ENCODE measurements at regions not wholly inside any gene's neighbourhood (a gene's known extent, or its start where the extent isn't known, plus 50 kb on each side); places are given as distances from the start of the nearest gene placed in this dataset.

GRCh38 chr10:131845505-131846239 is 55.1 kb upstream of the PPP2R2D start:
- Histone ChIP-seq H3K4me3 (ENCODE audit: low read length) (no peak overlapping the region), H3K27ac (ENCODE audit: low read length) (no peak overlapping the region), H3K36me3 (ENCODE audit: control insufficient read depth, insufficient read depth, low read length) (no peaks in the 10 kb centered on the region), H3K9me3 (ENCODE audit: control insufficient read depth, low read depth, low read length) (no peaks in the 10 kb centered on the region), H3K27me3 (ENCODE audit: control insufficient read depth, insufficient read depth, low read length) (no peaks in the 10 kb centered on the region), H3K4me1 (ENCODE audit: control insufficient read depth, insufficient read depth, low read length) (no peaks in the 10 kb centered on the region)
- no peak for DNase-seq
- WGBS (ENCODE audit: insufficient coverage, low lambda C conversion rate) = no CpG with 5 or more reads among the region's 26 CpGs

DNA sequence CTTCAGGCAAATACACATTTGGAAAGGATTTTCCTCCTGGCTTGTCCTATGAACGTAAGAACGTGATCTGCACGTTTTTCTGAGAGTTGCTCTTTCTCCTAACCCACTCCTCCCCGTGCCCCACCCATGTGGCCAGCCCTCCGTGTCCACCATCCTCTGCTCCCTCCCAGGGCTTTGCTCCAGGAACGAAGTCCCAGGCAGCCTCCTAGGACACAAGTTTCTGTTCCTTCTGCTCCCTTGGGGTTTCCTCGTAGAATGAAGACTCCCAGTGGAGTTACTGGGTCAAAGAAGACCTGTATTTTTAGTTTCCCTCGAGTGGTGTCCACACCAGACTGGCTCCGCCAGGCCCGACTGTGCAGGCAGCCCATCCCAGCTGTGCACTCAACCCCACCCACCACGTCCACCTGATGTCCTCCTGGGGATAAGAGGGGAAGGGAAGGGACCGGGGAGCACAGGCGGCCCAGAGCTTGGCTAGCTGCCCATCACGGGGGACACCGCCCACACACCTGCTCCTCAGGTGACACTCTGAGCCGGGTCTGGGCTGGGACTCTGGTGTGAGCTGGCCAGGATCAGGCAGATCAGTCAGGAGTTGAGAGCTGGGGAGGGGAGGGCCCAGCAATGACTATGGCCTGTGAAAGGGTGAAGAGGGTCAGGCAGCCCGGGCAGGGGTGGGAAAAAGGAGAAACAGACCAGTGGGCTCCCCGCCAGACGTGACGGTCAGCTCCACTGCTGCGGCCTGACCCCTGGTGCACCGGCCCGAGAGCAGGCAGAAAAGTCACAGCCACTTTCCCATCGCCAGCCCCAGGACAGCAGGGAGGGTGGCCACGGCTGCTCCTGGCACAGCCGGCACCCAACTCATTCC is 54.3 kb upstream of the PPP2R2D start:
- Histone ChIP-seq H3K27ac (ENCODE audit: low read length) (no peak overlapping the region), H3K27me3 (ENCODE audit: control insufficient read depth, insufficient read depth, low read length) (no peaks in the 10 kb centered on the region), H3K36me3 (ENCODE audit: control insufficient read depth, insufficient read depth, low read length) (no peaks in the 10 kb centered on the region), H3K4me1 (ENCODE audit: control insufficient read depth, insufficient read depth, low read length) (no peaks in the 10 kb centered on the region), H3K4me3 (ENCODE audit: low read length) (no peak overlapping the region), H3K9me3 (ENCODE audit: control insufficient read depth, low read depth, low read length) (no peaks in the 10 kb centered on the region)
- no CpG with 5 or more reads among the region's 26 CpGs for WGBS (ENCODE audit: insufficient coverage, low lambda C conversion rate)
- DNase-seq = no peak

- WGBS (ENCODE audit: insufficient coverage, low lambda C conversion rate) = 73% methylated on average over 4 of the region's 25 CpGs
- Histone ChIP-seq H3K27ac (ENCODE audit: low read length) (no peak overlapping the region), H3K36me3 (ENCODE audit: control insufficient read depth, insufficient read depth, low read length) (no peaks in the 10 kb centered on the region), H3K9me3 (ENCODE audit: control insufficient read depth, low read depth, low read length) (no peaks in the 10 kb centered on the region), H3K4me3 (ENCODE audit: low read length) (no peak overlapping the region), H3K4me1 (ENCODE audit: control insufficient read depth, insufficient read depth, low read length) (no peaks in the 10 kb centered on the region), H3K27me3 (ENCODE audit: control insufficient read depth, insufficient read depth, low read length) (no peaks in the 10 kb centered on the region)
- no peak for DNase-seq
These were observed 53.5 kb upstream of the PPP2R2D start for GRCh38 chr10:131847241-131847783.

- Histone ChIP-seq H3K27ac (ENCODE audit: low read length) (no peak overlapping the region), H3K27me3 (ENCODE audit: control insufficient read depth, insufficient read depth, low read length) (no peaks in the 10 kb centered on the region), H3K36me3 (ENCODE audit: control insufficient read depth, insufficient read depth, low read length) (no peaks in the 10 kb centered on the region), H3K9me3 (ENCODE audit: control insufficient read depth, low read depth, low read length) (no peaks in the 10 kb centered on the region), H3K4me3 (ENCODE audit: low read length) (no peak overlapping the region), H3K4me1 (ENCODE audit: control insufficient read depth, insufficient read depth, low read length) (no peaks in the 10 kb centered on the region)
- DNase-seq = no peak
- WGBS (ENCODE audit: insufficient coverage, low lambda C conversion rate) = no CpG with 5 or more reads among the region's 11 CpGs
These were observed 52.5 kb upstream of the PPP2R2D start for GRCh38 chr10:131848296-131848695.

DNA sequence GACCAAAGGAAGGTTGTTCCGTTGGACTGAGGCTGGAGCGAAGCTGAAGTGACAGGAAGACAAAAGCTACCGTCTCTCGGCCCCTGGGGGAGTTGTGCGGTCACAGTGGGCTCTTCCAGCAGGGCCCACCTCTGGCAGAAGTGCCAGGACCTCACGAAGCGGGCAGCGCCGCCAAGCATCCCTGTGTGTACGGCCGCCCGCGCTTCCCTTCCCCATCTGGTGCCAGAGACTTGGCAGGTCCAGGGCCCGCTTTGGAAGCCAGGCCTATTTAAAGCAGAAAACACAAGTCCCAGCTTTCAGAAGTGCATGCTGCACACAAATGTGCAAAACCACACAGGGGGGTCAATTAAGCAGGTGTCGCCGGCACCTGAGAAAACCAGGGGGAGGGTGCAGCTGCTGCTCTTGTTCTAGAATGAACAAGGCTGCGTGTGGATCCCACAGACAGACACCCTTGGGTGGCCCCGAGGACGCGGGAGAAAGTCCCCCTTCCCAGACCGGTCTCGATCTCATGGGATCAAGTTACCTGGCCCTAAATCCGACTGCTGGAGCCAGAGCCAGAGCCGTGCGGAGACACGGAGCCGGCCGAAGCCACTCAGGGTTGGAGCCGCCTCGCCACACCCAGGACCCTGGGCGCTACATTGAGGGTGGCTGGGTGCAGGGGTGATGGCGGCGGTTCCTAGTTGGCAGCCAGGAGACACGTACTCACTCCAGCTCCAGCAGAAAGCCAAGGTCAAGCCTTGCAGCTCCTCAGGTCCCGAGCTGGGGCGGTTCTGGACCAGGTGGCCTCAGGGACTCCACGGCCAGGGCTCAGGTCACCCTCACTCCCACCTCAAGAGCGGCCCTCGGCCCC is 51.8 kb upstream of the PPP2R2D start:
- no peaks in the 10 kb centered on the region for H3K4me1 ChIP-seq (ENCODE audit: control insufficient read depth, insufficient read depth, low read length)
- H3K4me3 ChIP-seq (ENCODE audit: low read length) = no peak overlapping the region
- no peaks in the 10 kb centered on the region for H3K36me3 ChIP-seq (ENCODE audit: control insufficient read depth, insufficient read depth, low read length)
- H3K9me3 ChIP-seq (ENCODE audit: control insufficient read depth, low read depth, low read length) = no peaks in the 10 kb centered on the region
- no CpG with 5 or more reads among the region's 39 CpGs for WGBS (ENCODE audit: insufficient coverage, low lambda C conversion rate)
- no peak overlapping the region for H3K27ac ChIP-seq (ENCODE audit: low read length)
- no peaks in the 10 kb centered on the region for H3K27me3 ChIP-seq (ENCODE audit: control insufficient read depth, insufficient read depth, low read length)
- no peak for DNase-seq

GRCh38 chr10:131849591-131850382 is 51.0 kb upstream of the PPP2R2D start:
- Histone ChIP-seq H3K27me3 (ENCODE audit: control insufficient read depth, insufficient read depth, low read length) (no peaks in the 10 kb centered on the region), H3K9me3 (ENCODE audit: control insufficient read depth, low read depth, low read length) (no peaks in the 10 kb centered on the region), H3K36me3 (ENCODE audit: control insufficient read depth, insufficient read depth, low read length) (no peaks in the 10 kb centered on the region), H3K27ac (ENCODE audit: low read length) (no peak overlapping the region), H3K4me1 (ENCODE audit: control insufficient read depth, insufficient read depth, low read length) (no peaks in the 10 kb centered on the region), H3K4me3 (ENCODE audit: low read length) (no peak overlapping the region)
- DNase-seq = no peak
- 100% methylated on average over 1 of the region's 29 CpGs for WGBS (ENCODE audit: insufficient coverage, low lambda C conversion rate)

DNA sequence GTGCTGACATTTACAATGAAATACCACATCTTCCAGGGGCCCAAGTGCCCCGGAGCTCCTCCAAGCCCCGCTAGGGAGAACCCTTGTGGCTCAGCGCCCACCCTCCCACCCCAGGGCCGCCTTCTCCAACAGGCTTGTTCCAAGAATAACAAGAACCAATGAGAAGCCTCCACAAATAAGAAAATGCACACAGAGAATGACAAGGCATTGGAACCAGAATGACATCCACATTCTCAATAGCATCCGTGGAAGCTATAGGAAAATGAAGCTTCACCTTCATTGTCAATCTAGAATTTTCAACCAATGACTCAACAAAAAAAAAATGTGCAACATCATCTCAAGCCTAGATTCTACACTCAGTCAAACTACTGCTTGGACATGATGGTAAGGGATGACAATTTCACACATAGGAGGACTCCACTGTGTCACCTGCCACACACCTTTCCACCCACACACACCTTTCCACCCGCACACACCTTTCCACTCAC is 50.4 kb upstream of the PPP2R2D start:
- DNase-seq = no peak
- Histone ChIP-seq H3K27ac (ENCODE audit: low read length) (no peak overlapping the region), H3K27me3 (ENCODE audit: control insufficient read depth, insufficient read depth, low read length) (no peaks in the 10 kb centered on the region), H3K4me3 (ENCODE audit: low read length) (no peak overlapping the region), H3K36me3 (ENCODE audit: control insufficient read depth, insufficient read depth, low read length) (no peaks in the 10 kb centered on the region), H3K4me1 (ENCODE audit: control insufficient read depth, insufficient read depth, low read length) (no peaks in the 10 kb centered on the region), H3K9me3 (ENCODE audit: control insufficient read depth, low read depth, low read length) (no peaks in the 10 kb centered on the region)
- 80% methylated on average over 1 of the region's 6 CpGs for WGBS (ENCODE audit: insufficient coverage, low lambda C conversion rate)

Measured in large intestine (tissue), 3 donors.